Raji (cell line): ENCODE measurements at regions not wholly inside any gene's neighbourhood (a gene's known extent, or its start where the extent isn't known, plus 50 kb on each side); places are given as distances from the start of the nearest gene placed in this dataset.

Experiments
- POLR2A ChIP-seq: IDR thresholded peaks from 2 replicates; pipeline ENCODE4 v1.6.1; 2011; ENCODE audit warnings: low read depth, low read length, control low read depth; ENCODE audit not compliant: insufficient read depth

DNA sequence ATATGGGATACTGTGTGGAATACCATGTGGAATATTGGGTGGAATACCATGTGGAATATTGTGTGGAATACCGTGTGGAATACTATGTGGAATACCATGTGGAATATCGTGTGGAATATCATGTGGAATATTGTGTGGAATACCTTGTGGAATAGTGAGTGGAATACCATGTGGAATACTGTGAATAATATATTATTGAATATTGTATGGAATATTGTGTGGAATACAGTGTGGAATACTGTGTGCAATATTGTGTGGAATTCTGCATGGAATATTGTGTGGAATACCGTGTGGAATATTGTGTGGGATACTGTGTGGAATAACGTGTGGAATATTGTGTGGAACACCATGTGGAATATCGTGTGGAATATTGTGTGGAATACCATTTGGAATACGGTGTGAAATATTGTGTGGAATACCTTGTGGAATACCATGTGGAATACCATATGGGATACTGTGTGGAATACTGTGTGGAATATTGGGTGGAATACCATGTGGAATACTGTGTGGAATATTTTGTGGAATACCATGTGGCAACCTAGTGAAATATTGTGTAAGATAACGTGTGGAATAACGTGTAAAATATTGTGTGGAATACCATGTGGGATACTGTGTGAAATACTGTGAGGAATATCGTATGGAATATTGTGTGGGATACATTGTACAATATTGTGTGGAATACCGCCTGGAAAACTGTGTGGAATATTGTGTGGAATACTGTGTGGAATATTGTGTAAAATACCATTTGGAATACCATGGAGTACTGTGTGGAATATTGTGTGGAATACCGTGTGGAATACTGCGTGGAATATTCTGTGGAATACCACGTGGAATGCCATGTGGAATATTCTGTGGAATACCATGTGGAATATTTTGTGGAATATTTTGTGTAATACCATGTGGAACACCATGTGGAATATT, 133.9 kb upstream of the CHST15 start:
- TF ChIP-seq POLR2A, result no peak

DNA sequence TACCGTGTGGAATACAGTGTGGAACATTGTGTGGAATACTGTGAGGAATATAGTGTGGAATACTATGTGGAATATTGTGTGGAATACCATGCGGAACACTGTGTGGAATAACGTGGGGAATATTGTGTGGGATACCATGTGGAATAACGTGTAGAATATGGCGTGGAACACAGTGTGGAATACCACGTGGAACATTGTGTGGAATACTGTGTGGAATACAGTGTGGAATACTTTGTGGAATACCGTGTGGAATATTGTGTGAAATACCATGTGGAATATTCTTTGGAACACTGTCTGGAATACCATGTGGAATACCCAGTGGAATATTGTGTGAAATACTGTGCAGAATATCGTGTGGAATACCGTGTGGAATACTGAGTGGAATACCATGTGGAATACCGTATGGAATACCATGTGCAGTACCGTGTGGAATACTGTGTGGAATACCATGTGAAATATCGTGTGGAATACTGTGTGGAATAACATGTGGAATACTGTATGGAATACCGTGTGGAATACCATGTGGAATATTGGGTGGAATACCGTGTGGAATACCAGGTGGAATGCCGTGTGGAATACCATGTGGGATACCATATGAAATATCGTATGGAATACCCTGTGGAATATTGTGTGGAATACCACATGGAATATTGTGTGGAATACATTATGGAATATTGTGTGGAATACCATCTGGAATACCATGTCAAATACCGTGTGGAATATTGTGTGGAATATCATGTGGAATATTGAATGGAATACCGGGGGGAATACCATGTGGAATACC, 133.1 kb upstream of the CHST15 start:
- TF ChIP-seq POLR2A, result no peak

DNA sequence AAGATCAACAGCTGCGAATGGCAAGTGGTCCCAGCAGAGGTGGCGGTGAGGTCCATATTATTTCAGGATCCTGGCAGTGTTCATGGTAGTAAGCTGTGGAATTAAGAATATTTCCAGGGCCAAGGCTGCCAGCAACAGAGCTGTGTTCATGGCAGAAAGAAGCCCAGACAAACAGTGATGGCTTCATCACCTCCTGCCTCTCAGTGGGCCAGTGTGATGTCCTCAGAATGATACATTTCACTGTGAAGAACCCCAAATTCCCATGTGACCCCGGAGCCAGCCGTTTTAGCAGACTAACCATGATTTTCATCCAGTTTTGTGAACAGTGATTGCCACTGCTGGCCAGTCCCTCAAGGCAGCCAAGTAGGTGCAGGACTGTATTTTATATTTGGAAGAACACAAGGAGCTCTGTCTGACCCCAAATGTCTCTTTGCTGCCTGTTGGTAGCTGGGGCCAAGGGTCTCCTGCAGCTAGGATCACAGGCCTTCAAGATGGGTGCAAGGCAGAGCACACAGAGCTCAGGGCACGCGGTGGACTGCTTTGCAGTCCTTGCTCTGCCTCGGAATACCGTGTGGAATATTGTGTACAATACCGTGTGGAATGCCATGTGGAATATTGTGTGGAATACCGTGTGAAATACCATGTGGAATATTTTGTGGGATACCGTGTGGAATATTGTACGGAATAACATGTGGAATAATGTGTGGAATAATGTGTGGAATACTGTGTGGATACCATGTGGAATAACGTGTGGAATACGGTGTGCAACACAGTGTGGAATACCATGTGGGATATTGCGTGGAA, 132.3 kb upstream of the CHST15 start:
- no peak for TF ChIP-seq POLR2A

DNA sequence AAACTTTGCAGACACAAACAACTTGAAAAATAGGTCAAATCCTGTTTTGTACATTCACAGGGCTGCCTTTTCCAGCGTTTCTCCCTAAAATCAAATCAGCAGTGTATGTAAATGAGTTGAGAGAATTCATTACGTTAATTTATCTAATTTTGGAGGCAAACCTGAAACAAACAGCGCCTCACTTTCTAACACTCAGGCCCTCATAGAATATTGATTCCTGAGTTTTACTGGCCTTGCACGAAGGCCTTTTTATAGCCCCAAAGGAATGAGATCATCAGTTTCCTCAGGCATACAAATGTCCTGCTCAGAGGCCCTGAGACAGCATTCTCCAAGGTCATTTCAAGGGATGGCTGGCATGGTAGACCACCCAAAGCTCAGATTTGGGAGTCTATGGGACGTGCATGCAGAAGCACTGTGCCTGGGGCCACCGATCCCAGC, 131.7 kb upstream of the CHST15 start:
- no peak for TF ChIP-seq POLR2A

DNA sequence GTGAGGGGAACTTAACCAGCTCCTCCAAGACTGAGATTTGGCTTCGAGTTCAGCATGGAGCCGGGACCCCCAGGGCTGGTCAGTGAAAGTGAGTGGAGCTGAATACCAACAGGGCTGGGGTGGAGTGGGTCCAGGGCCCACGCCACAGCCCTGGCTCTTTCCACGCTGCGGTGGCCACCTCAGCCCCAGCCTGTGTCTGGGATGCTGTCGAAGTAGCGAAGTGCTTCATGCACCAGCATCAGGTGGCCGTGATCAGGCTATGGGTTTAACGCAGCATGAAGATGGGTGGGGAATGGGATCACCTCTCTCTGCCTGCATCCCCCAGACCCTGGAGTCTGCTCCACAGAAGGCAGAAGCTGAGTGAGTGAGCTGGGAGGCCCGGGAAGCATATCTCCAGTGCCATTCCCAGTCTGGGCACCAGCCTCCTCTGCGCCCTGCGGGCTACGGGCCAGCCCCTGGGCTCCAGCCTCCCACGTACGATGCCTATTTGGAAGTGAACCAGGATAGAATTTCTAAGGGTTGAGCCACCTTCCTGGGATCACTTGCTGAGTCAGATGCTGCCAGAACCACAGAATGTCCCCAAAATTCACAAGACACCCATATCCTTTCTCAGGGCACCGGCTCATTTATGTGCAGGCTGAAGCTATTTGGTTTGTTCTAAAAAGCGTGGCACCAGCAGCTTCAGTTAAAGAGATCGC, 131.1 kb upstream of the CHST15 start:
- no peak for TF ChIP-seq POLR2A

DNA sequence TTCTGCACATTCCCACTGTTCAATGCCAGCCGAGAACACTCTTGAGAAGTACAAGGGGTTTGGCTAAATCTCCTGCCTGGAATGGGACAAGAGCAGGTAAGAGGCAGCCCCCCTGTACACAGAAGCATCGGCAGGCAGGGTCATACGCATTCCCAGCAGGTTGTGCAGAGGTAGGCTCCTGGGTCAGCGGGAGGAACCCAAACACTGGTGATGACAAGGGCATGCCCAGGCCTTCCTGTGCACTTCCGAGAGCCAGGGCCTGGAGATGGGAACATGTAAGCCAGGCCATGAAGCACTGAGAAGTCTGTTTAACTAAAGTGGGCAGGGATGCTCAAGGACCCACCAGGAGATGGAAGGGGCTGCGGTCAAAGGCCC, 130.3 kb upstream of the CHST15 start:
- TF ChIP-seq POLR2A, result no peak

DNA sequence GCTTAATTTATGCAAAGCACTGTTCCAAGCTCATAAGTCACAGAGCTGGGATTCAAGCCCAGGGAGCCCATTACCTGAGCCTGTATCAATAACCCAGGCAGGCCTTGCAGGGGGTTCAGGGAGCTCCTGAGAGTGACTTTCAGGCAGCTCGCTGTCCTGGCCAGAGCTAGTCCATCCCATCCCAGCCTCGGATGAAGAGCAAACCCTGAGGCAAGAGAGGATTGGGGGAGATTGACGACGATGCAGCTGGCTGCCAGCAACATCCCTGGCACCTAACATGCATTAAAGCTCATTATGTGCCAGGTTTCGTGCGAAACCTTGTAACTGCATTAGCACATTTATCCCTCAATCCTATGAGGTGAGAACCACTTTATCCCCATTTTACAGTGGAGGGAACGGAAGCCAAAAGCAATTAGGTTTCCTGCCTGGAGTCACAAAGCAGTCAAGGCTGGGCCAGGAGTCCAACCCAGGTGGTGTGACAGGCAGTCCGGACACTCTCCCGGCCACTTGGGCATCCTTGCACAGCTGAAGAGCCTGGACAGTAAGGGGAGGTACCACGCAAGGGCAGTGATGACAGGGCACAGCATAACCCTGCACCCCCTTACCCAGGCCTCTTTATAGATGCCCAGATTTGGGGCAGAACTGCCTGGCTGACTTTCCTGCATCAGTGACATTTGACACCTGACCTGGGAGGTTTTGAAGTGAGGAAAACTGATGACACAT, 129.8 kb upstream of the CHST15 start:
- TF ChIP-seq POLR2A, result no peak

DNA sequence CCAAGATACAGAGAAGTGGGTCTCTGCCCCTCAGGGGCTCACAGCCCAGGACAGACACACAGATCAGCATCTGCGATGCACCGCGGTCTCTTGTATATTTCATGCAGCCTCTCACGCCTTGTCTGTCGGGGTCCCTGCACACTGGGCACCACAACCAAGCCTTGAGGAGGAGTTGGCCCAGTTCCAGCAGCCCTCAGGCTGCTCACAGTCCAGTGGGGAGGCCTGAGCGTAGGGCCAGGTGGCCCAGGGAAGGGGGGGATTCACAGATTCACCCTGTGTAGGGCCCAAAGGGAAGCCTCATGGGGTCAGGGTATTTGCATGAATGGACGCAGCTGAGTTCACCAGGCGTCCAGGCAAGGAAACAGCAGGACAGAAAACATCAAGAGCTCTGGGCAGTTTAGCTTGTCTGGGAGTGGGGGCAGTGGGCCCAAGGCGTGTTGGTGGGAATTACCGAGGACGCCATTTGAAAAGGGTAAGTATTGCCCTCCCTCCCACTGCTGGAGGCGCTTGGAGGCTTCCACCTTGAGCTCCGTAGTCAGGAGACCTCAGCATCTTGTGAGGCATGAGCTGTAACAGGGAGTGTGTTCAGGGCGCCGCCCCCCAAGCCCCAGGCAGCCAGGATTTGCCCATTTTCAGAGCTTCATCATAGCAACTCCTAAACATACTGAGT, 129.1 kb upstream of the CHST15 start:
- 0 out of 2 replicates have a peak, but pooled peaks have one; percentile 5 for TF ChIP-seq POLR2A

DNA sequence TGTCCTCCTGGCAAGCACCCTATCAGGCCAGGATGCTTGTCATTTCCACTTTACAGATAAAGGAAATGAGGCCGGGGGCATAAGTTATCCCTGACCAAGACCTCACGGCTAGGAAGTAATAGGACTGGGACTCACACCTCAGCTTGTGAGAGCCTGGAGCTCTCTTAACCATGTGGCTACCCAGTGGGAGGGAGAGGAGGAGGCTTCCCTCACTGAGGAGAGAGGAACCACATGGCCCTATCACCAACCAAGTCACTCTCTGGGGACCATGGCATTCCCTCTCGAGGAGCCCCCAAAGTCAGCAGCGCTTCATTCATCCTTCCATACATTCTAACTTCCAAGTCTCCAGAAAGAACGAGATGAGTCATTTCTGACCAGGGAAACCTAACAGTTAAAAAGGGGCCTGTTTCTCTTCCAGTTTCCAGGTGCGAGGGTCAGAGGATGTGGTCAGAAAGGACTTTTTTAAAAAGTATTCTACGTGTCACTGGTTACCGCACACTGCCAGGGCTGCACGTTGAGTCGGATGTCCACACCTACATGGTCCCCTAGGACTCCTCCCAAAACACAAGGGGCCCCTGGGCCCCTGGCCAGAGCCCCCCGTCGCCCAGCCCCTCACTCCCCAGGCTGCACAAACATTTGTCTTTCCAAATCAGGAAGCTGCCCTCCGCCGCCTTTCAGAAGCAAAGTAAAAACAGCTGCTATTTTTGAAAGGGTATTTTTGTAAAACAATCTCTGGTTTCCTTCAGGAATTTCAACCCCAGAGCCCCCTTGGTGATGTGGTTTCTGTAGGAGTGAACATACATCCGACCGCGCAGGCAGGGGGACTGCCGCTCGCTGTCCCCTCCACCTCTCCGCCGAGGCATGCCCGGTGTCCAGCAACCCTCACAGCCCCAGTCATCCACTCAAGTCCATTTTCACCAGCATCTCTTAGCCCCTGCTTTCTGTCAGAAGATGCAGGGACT, 128.2 kb upstream of the CHST15 start:
- TF ChIP-seq POLR2A, result no peak

DNA sequence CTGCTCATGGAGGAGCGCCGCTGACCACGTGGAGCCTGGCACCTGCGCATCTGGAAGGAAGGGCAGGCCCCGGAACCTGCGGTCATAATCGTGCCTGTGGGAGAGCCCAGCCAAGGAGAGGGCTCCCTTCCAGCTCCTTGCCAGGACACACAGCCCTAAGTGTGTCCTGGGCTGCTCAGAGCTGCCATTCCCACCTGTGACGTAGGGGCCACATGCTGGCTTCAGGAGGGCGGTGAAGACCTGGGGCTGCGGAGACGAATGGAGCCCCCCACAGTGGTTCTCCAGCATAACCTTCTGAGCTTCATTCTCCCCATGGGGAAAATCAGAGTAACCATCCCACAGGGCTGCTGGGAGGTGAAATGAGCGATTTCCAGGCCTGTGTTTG, 127.6 kb upstream of the CHST15 start:
- no peak for TF ChIP-seq POLR2A

DNA sequence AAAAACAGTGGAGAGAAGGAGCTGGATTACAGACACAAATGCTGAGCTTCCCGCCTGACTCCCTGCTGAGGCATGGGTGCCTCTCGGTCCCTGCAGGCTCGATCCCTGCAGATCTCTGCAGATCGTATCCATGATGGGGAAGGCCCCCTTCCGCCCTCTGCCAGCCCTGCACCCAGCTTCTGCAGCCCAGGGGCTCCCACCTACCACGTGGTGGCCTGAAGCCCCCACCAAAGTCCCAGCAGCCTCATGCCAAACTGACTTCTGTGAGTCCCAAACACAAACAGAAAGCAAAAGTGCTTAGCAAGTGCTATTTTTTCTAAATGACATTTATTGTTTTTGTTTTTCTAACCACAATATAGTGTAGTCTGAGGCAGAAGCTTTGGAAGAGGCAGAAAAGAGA, 127.1 kb upstream of the CHST15 start:
- no peak for TF ChIP-seq POLR2A

DNA sequence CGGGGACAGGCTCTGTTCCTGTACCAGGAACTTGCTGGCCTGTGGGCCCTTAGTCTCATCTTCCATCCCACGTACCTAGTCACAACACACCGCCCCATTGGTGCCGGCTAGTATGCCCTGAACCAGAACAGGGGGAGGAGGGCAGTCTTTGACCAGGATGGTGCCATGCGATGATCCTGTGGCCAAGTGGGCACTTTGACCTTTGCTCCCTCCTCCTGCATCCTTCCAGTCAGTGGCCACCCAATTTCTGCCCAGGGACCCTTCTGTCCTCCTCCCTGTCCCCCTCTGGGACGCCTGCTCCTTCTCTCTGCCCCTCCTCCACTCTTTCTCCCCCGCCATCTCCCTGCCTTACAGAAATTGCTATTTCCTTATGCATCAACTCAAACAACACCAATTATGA, 126.3 kb upstream of the CHST15 start:
- TF ChIP-seq POLR2A, result no peak
